Spinal cord (tissue), 9 donors: ENCODE measurements at regions not wholly inside any gene's neighbourhood (a gene's known extent, or its start where the extent isn't known, plus 50 kb on each side); places are given as distances from the start of the nearest gene placed in this dataset.

Source experiments
- DNase-seq, 6 donors: peaks; one replicate each; pipeline versions ENCODE4 v3.0.0 to v3.0.0-alpha.2; 2013 to 2015; ENCODE audit warnings: low spot score in 6 of 6, low read depth in 4 of 6
- H3K27ac ChIP-seq: one replicate; pipeline ENCODE4 v1.5.1; 2013; ENCODE audit warnings: low read depth, low read length, control low read depth
- H3K27me3 ChIP-seq: one replicate; pipeline ENCODE4 v1.6.1; 2013; ENCODE audit warnings: low read length; ENCODE audit not compliant: control insufficient read depth, insufficient read depth
- H3K36me3 ChIP-seq: one replicate; pipeline ENCODE4 v1.6.1; 2013; ENCODE audit warnings: low read length; ENCODE audit not compliant: control insufficient read depth, insufficient read depth
- H3K4me1 ChIP-seq: one replicate; pipeline ENCODE4 v1.6.1; 2013; ENCODE audit warnings: low read length; ENCODE audit not compliant: control insufficient read depth, insufficient read depth
- H3K4me3 ChIP-seq: one replicate; pipeline ENCODE4 v1.5.1; 2013; ENCODE audit warnings: low read depth, low read length, control low read depth
- H3K9me3 ChIP-seq: one replicate; pipeline ENCODE4 v1.6.1; 2013; ENCODE audit warnings: low read length; ENCODE audit not compliant: control insufficient read depth, insufficient read depth
- WGBS: methylation state at CpG from one replicate; pipeline ENCODE4 v1.1.5; 2013; ENCODE audit warnings: missing lambda C conversion rate; ENCODE audit not compliant: insufficient coverage; 5-methylcytosine and 5-hydroxymethylcytosine counted together
- donor health status: healthy.

DNA sequence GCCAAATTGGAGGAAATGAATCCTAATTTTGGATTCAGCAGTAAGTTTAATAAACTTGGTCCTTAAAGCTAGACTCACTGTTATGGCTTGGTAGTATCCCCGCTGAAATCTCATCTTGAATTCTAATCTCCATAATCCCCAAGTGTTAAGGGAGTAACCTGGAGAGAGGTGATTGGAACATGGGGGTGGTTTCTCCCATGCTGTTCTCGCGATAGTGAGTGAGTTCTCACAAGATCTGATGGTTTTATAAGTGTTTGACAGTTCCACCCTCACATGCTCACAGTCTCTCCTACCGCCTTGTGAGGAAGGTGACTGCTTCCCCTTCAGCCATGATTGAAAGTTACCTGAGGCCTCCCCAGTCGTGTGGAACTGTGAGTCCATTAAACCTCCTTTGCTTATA, 824.5 kb upstream of the WWC1 start:
- Histone ChIP-seq H3K36me3 (no peaks in the 10 kb centered on the region), H3K9me3 (no peaks in the 10 kb centered on the region), H3K27me3 (no peaks in the 10 kb centered on the region), H3K4me1 (no peaks in the 10 kb centered on the region), H3K27ac (no peak overlapping the region), H3K4me3 (no peak overlapping the region)
- 89% methylated on average over 3 of the region's 5 CpGs for WGBS
- DNase-seq: no peak

DNA sequence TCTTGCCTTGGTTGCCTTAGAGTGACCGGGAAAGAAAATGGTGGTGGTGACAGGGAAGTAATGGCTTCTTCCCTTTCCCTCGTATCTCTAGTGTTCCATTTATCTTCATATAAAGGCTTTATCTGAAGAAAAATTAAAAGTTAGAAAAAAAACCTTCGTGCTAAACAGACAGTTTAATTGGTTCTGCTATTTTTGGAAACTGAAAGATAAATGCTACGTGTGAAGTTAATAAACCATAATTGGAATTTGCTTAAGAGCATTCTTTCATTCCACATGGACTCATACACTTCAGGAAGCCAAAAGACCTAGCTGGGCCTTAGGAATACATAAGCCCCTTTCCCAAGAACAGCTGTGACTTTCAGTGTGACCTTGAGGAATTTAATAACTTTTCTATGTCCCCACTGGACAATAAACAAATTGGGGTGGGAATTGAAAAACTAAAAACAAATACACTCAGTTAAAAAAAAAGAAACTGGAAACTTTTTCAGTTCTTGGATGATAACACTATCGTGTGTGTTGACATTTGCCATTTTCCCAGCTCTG, 818.8 kb upstream of the WWC1 start:
- peak in 1 of 6 donors; percentile 43 for DNase-seq
- H3K27me3 ChIP-seq: no peaks in the 10 kb centered on the region
- no peak overlapping the region for H3K4me3 ChIP-seq
- H3K27ac ChIP-seq: no peak overlapping the region
- H3K36me3 ChIP-seq: no peaks in the 10 kb centered on the region
- H3K4me1 ChIP-seq: no peaks in the 10 kb centered on the region
- H3K9me3 ChIP-seq: no peaks in the 10 kb centered on the region
- no CpG with 5 or more reads among the region's 5 CpGs for WGBS

DNA sequence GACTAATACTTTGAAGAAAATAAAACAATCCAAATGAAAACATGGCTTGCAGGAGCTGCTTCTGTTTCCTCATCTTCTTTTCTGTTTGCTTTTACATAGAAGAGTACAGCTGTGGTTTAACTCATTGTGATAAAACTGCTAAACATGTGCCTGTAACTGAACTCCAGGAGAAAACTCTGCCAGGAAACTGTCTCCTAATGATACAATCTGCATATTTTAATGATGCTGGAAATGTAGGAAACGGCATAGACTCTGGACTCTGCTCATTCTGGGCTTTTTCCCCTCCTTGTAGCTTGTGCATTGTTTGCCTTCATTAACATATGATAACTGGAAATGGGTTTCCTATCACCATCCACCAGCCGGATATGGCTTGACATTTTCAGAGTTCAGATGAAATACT, 813.3 kb upstream of the WWC1 start:
- no peaks in the 10 kb centered on the region for H3K27me3 ChIP-seq
- H3K27ac ChIP-seq: no peak overlapping the region
- peak in 1 of 6 donors; percentile 12 for DNase-seq
- H3K4me1 ChIP-seq: no peaks in the 10 kb centered on the region
- H3K4me3 ChIP-seq: no peak overlapping the region
- H3K9me3 ChIP-seq: no peaks in the 10 kb centered on the region
- no peaks in the 10 kb centered on the region for H3K36me3 ChIP-seq
- WGBS: no CpG with 5 or more reads among the region's 2 CpGs

DNA sequence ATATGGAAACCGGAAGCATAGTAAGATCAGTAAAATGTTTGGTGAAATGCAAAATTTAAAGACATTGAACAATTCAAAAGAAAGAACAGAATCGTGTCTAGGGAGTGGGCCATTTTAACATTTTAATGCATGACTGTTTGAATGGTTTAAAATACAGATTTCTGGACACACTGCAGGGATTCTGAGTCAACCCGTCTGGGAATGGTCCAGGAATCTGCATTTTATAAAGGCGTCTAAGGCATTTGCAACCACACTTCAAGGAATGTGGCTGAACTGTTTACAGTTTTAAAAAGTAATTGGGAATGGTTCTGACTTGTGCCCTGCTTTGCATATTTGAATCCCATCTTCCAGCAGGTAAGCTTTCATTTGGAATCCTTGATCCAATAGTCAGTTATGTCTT, 811.7 kb upstream of the WWC1 start:
- Histone ChIP-seq H3K27me3 (no peaks in the 10 kb centered on the region), H3K9me3 (no peaks in the 10 kb centered on the region), H3K4me1 (no peaks in the 10 kb centered on the region), H3K27ac (no peak overlapping the region), H3K36me3 (no peaks in the 10 kb centered on the region), H3K4me3 (no peak overlapping the region)
- WGBS: 59% methylated on average over 3 of the region's 4 CpGs
- no peak for DNase-seq

DNA sequence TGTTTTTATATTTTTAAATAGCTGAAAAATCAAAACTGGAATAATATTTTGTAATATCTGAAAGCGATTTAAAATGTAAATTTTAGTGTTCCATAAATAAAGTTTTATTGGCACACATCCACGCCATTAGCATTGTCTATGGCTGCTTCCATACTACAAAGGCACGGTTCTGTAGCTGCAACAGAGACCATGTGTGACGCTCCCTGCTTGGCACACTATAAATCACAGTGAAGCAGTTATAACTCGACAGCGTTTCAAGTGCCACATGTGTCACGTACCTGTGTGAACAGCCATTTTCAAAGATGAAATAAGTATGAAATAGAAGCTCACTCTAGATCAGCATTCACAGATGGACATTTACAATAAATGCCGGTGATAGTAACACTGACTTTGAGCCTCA, 810.1 kb upstream of the WWC1 start:
- Histone ChIP-seq H3K36me3 (no peaks in the 10 kb centered on the region), H3K4me3 (no peak overlapping the region), H3K9me3 (no peaks in the 10 kb centered on the region), H3K4me1 (no peaks in the 10 kb centered on the region), H3K27me3 (no peaks in the 10 kb centered on the region), H3K27ac (no peak overlapping the region)
- WGBS: 43% methylated on average over 2 of the region's 8 CpGs
- DNase-seq: peak in 2 of 6 donors; percentile 19 to 26

DNA sequence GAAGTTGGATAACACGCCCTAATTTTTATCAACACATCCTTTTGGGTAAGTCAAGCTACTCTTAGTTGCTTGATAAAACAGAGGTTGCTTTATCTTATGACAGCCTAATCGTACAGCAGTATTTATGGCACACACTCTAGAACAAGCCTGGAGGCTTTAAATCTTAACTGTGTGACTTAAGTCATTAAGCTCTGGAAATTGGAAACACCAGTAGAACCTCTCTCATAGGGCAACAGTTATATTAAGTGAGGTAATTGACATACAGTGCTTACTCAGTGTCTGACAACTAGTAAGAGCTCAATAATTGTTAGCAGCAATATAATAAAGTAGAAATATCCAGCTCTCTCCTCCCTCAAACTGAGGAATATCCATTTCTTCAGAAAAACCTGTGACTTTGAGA, 808.9 kb upstream of the WWC1 start:
- Histone ChIP-seq H3K27me3 (no peaks in the 10 kb centered on the region), H3K4me3 (no peak overlapping the region), H3K27ac (no peak overlapping the region), H3K4me1 (no peaks in the 10 kb centered on the region), H3K36me3 (no peaks in the 10 kb centered on the region), H3K9me3 (no peaks in the 10 kb centered on the region)
- no CpG with 5 or more reads among the region's 2 CpGs for WGBS
- peak in 1 of 6 donors; percentile 21 for DNase-seq

DNA sequence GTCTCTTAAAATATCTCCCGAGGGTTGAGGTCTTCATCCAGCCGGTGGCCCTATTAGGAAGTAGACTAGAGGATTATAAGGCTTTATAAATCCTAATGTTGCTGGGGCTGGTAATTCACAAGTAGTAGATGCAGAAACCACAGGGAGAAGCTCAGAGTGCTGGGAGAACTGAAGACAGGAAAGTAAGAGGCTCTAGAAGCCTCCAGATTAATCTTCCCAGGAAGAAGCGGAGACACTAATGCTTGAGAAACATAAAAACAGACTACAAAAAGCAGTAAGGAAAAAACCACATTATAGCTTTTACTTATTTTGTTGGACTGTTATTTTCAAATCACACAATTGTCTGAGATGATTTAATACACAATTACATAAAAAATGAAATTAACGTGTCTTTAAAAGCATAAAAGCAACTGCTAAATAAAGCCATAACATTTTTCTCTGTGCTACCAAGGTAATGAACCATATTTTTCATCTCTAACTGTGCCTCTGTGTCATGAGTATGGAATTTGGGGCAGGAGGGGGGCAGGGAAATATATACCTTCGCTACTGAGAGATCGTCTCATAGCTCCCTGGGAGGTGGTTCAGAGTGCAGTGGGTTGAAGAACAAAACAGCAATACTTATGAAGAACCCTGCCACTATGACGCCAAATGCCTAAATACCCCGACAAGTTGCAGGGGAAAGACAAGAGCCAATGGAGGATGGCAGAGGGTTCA, 806.2 kb upstream of the WWC1 start:
- Histone ChIP-seq H3K4me1 (no peaks in the 10 kb centered on the region), H3K36me3 (no peaks in the 10 kb centered on the region), H3K27me3 (no peaks in the 10 kb centered on the region), H3K4me3 (no peak overlapping the region), H3K9me3 (no peaks in the 10 kb centered on the region), H3K27ac (no peak overlapping the region)
- peak in 1 of 6 donors; percentile 52 for DNase-seq
- 93% methylated on average over 3 of the region's 8 CpGs for WGBS

DNA sequence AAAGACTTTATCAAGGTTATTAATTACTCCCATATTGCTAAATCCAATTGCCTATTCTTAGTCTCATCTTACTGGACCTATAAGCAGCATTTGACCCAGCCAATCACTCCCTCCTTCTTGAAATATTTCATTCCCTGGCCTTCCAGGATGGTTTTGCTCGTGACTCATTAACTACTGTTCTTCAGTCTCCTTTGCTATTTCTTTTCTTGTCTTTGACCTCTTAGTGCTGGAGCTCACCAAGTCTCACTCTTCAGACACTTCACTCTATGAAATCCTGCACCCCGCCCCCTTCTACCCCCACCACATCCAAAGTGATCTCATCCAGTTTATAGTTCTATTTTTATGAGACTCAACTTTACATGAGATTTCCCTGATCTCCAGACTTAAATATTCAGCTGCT, 803.1 kb upstream of the WWC1 start:
- 92% methylated on average over 2 of the region's 2 CpGs for whole genome bisulfite sequencing
- DNase-seq: no peak
- no peaks in the 10 kb centered on the region for H3K36me3 ChIP-seq

DNA sequence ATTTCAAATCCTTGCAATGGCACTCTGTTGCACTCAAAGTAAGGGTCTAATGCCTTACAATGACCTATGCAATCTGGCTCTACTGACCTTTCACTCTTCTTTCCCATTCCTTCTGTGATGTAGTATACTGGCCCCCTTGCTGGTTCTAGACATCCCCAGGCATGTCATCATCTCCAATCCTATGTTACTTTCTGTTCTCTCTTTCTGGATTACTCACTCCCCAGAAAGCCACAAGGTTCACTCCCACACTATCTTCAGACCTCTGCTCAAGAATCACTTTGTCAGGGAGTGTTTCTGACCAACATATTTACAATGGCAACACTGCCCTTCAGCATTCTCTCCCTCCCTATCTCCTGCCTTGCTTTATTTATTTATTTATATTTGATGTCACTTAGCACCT, 802.2 kb upstream of the WWC1 start:
- Histone ChIP-seq H3K27me3 (no peaks in the 10 kb centered on the region), H3K36me3 (no peaks in the 10 kb centered on the region), H3K27ac (no peak overlapping the region), H3K4me3 (no peak overlapping the region), H3K4me1 (no peaks in the 10 kb centered on the region), H3K9me3 (no peaks in the 10 kb centered on the region)
- DNase-seq: no peak

More for the DNA sequence above, 803.1 kb upstream of the WWC1 start:
- Histone ChIP-seq H3K9me3 (no peaks in the 10 kb centered on the region), H3K27ac (no peak overlapping the region), H3K4me3 (no peak overlapping the region), H3K27me3 (no peaks in the 10 kb centered on the region), H3K4me1 (no peaks in the 10 kb centered on the region)

DNA sequence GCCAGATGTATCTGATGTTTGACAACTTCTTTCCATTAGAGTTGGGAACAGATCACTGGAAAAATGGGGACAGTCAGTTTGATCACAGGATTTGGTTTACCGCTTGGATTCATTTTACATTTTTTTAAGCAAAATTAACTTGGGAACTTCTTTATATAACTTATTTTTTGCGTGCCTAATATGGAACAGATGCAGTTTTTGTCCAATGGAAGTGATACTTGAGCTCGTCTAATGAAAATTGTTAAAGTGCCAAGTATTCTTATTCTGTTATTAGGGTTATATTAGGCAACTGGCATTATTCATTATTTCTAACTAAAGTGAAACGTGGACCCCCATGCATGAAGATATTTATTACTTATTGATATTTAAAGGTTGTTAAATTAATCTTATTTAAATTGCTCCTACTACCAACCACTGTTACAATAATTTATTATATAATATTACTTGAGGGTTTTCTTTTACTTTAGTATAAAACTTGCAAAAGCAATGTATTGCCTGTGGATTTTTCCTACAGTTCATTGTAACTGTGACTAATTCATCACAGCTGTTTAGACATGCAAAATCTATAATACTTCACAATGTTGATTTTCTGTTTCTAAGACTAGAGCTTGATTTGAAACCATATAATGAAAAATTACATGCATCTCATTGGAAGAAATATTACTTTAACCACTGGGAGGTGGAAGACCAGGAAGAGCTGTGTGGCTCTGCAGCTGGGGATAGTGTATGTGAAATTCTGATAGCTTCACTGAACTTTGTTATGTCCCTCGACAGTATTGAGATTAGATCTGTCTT, 787.3 kb upstream of the WWC1 start:
- DNase-seq: no peak
- H3K27ac ChIP-seq: no peak overlapping the region
- H3K4me1 ChIP-seq: no peaks in the 10 kb centered on the region
- no peaks in the 10 kb centered on the region for H3K36me3 ChIP-seq
- no peaks in the 10 kb centered on the region for H3K27me3 ChIP-seq
- no peak overlapping the region for H3K4me3 ChIP-seq
- H3K9me3 ChIP-seq: no peaks in the 10 kb centered on the region
- 80% methylated on average over 1 of the region's 5 CpGs for WGBS
